Kidney (tissue), 13 donors: ENCODE measurements at regions not wholly inside any gene's neighbourhood (a gene's known extent, or its start where the extent isn't known, plus 50 kb on each side); places are given as distances from the start of the nearest gene placed in this dataset.

Experiments
- DNase-seq, 5 donors: peaks; one replicate each; pipeline ENCODE4 v3.0.0-alpha.2; 2013 to 2020
- FAIRE-seq: peaks from 2 replicates; lab custom pipeline; 2012; peaks lifted over from hg19 to GRCh38; lab: Jason Lieb, UNC
- H3K27ac ChIP-seq, 2 donors: one replicate each; pipeline ENCODE4 v1.7.0; 2013; ENCODE audit warnings: low read depth in 2 of 2, low read length in 2 of 2, inconsistent platforms in 1 of 2
- H3K27me3 ChIP-seq: one replicate; pipeline ENCODE4 v1.7.1; 2013; ENCODE audit warnings: low read length, inconsistent platforms; ENCODE audit not compliant: control insufficient read depth, insufficient read depth
- H3K36me3 ChIP-seq, 3 donors: one replicate each; pipeline versions ENCODE4 v1.7.0 to v1.7.1; 2013; ENCODE audit warnings: low read length in 3 of 3, control low read depth in 1 of 3, inconsistent platforms in 1 of 3; ENCODE audit not compliant: insufficient read depth in 3 of 3, control insufficient read depth in 2 of 3
- H3K4me1 ChIP-seq, 3 donors: one replicate each; pipeline versions ENCODE4 v1.7.0 to v1.7.1; 2013; ENCODE audit warnings: low read length in 3 of 3, inconsistent platforms in 1 of 3, low read depth in 1 of 3; ENCODE audit not compliant: control insufficient read depth in 2 of 3, insufficient read depth in 2 of 3
- H3K4me3 ChIP-seq, 3 donors: one replicate each; pipeline versions ENCODE4 v1.7.0 to v1.8.1; 2013; ENCODE audit warnings: low read length in 3 of 3, control low read depth in 1 of 3, inconsistent platforms in 1 of 3
- H3K9ac ChIP-seq, 3 donors: one replicate each; pipeline versions ENCODE4 v1.7.0 to v1.7.1; 2013; ENCODE audit warnings: low read length in 3 of 3, control low read depth in 1 of 3, inconsistent platforms in 1 of 3
- H3K9me3 ChIP-seq, 3 donors: one replicate each; pipeline versions ENCODE4 v1.7.0 to v1.7.1; 2013; ENCODE audit warnings: low read length in 3 of 3, control low read depth in 1 of 3, inconsistent platforms in 1 of 3; ENCODE audit not compliant: control insufficient read depth in 2 of 3, insufficient read depth in 1 of 3
- CTCF ChIP-seq: IDR thresholded peaks from 3 replicates; pipeline ENCODE4 v1.5.1; 2012; ENCODE audit warnings: mild to moderate bottlenecking, moderate library complexity, borderline replicate concordance; ENCODE audit not compliant: insufficient read depth; ENCODE audit errors: extremely low read depth
- intact Hi-C: fragments of 100-400 bp; cut with DNase I; formaldehyde crosslinking; loops from one replicate; pipeline ENCODE4 v1.11.1; 2022
- donor health status: control.
- donor health status: control.
- donor health status: control.
- donor health status: control.
- donor health status: control.
- donor health status: DM: yes; HTN: yes; CAD: no.
- donor health status: Normal renal cell carcinoma (clear cell type).

GRCh38 chr7:145692237-145692950 is 424.2 kb upstream of the CNTNAP2 start:
- Histone ChIP-seq H3K4me1 (no peaks in the 10 kb centered on the region), H3K36me3 (no peaks in the 10 kb centered on the region), H3K27ac (no peak overlapping the region), H3K9ac (no peak overlapping the region), H3K9me3 (no peaks in the 10 kb centered on the region), H3K27me3 (no peaks in the 10 kb centered on the region), H3K4me3 (no peak overlapping the region)
- DNase-seq: no peak
- FAIRE-seq: no peak
- TF ChIP-seq CTCF: no peak
- intact Hi-C loops: no loop called here

GRCh38 chr7:145691377-145691914 is 425.2 kb upstream of the CNTNAP2 start:
- no peaks in the 10 kb centered on the region for H3K9me3 ChIP-seq
- FAIRE-seq (no peak), DNase-seq (no peak)
- no peak overlapping the region for H3K9ac ChIP-seq
- H3K27ac ChIP-seq: no peak overlapping the region
- no peak overlapping the region for H3K4me3 ChIP-seq
- no peaks in the 10 kb centered on the region for H3K36me3 ChIP-seq
- no peaks in the 10 kb centered on the region for H3K27me3 ChIP-seq
- intact Hi-C loops: no loop called here
- TF ChIP-seq CTCF: no peak
- H3K4me1 ChIP-seq: no peaks in the 10 kb centered on the region

GRCh38 chr7:145681646-145682045 is 435.0 kb upstream of the CNTNAP2 start:
- FAIRE-seq (no peak), DNase-seq (no peak)
- Histone ChIP-seq H3K36me3 (no peaks in the 10 kb centered on the region), H3K9me3 (no peaks in the 10 kb centered on the region), H3K27ac (no peak overlapping the region), H3K4me3 (no peak overlapping the region), H3K27me3 (no peaks in the 10 kb centered on the region), H3K9ac (no peak overlapping the region), H3K4me1 (no peaks in the 10 kb centered on the region)
- intact Hi-C loops: no loop called here
- no peak for TF ChIP-seq CTCF
